CD14-positive monocyte (primary cell): ENCODE measurements at regions not wholly inside any gene's neighbourhood (a gene's known extent, or its start where the extent isn't known, plus 50 kb on each side); places are given as distances from the start of the nearest gene placed in this dataset.

Source experiments
- DNase-seq, 3 donors: peaks; one replicate each; pipeline ENCODE4 v3.0.0-alpha.2; 2011 to 2022
- H2AFZ ChIP-seq: 2 replicates; pipeline ENCODE4 v1.6.0; 2012; ENCODE audit warnings: mild to moderate bottlenecking, low read depth, low read length, inconsistent platforms; ENCODE audit not compliant: insufficient read depth, poor library complexity, severe bottlenecking
- H3K27ac ChIP-seq, 2 donors: 1 replicate in 1 of 2; 2 replicates in 1 of 2; pipeline ENCODE4 v1.5.1; 2012 to 2013; ENCODE audit warnings: low read length in 2 of 2, control low read depth in 1 of 2, inconsistent platforms in 1 of 2, low read depth in 1 of 2, mild to moderate bottlenecking in 1 of 2
- H3K27me3 ChIP-seq, 2 donors: one replicate each; pipeline versions ENCODE4 v1.6.0 to v1.6.1; 2011 to 2013; ENCODE audit warnings: low read length in 2 of 2; ENCODE audit not compliant: control insufficient read depth in 2 of 2, insufficient read depth in 2 of 2
- H3K36me3 ChIP-seq, 2 donors: replicated peaks in 1 of 2; 1 replicate in 1 of 2; 2 replicates in 1 of 2; pipeline versions ENCODE4 v1.5.1 to v1.6.1; 2012 to 2013; ENCODE audit warnings: low read length in 2 of 2, control low read depth in 1 of 2, inconsistent platforms in 1 of 2, mild to moderate bottlenecking in 1 of 2; ENCODE audit not compliant: insufficient read depth in 2 of 2, control insufficient read depth in 1 of 2
- H3K4me1 ChIP-seq, 2 donors: 1 replicate in 1 of 2; 2 replicates in 1 of 2; pipeline versions ENCODE4 v1.5.1 to v1.6.1; 2012 to 2013; ENCODE audit warnings: low read length in 2 of 2, control low read depth in 1 of 2, inconsistent platforms in 1 of 2, mild to moderate bottlenecking in 1 of 2, moderate library complexity in 1 of 2; ENCODE audit not compliant: insufficient read depth in 2 of 2, control insufficient read depth in 1 of 2
- H3K4me2 ChIP-seq: replicated peaks from 2 replicates; pipeline ENCODE3; 2012; ENCODE audit warnings: low read length, moderate library complexity, mild to moderate bottlenecking; ENCODE audit not compliant: poor library complexity, severe bottlenecking; ENCODE audit errors: extremely low read depth
- H3K4me3 ChIP-seq, 3 experiments: fragments of 200-600 bp in 1 of 3; sonication (generic) in 1 of 3; replicated peaks in 1 of 3; 1 replicate in 2 of 3; 2 replicates in 1 of 3; pipeline ENCODE4 v1.5.1; 2011 to 2013; ENCODE audit warnings: low read length in 3 of 3, mild to moderate bottlenecking in 3 of 3, control low read depth in 2 of 3, low read depth in 2 of 3, inconsistent platforms in 1 of 3, moderate library complexity in 1 of 3
- H3K79me2 ChIP-seq: 2 replicates; pipeline ENCODE4 v1.6.0; 2012; ENCODE audit warnings: mild to moderate bottlenecking, control low read depth, inconsistent platforms, low read length, moderate library complexity; ENCODE audit not compliant: insufficient read depth
- H3K9ac ChIP-seq: 2 replicates; pipeline ENCODE4 v1.6.0; 2017; ENCODE audit warnings: low read length, mild to moderate bottlenecking; ENCODE audit not compliant: insufficient read depth, poor library complexity, severe bottlenecking
- H3K9me3 ChIP-seq, 2 donors: replicated peaks in 1 of 2; 1 replicate in 1 of 2; 2 replicates in 1 of 2; pipeline versions ENCODE4 v1.5.1 to v1.6.1; 2012 to 2013; ENCODE audit warnings: low read length in 2 of 2, control low read depth in 1 of 2; ENCODE audit not compliant: control insufficient read depth in 1 of 2, insufficient read depth in 1 of 2
- H4K20me1 ChIP-seq: 2 replicates; pipeline ENCODE4 v1.6.0; 2012; ENCODE audit warnings: mild to moderate bottlenecking, low read length, control low read depth, moderate library complexity; ENCODE audit not compliant: insufficient read depth
- H3K27ac Mint-ChIP-seq, 7 donors: one replicate each; pipeline ENCODE4 v1.8.0; 2020; ENCODE audit warnings: mild to moderate bottlenecking in 7 of 7, mixed read lengths in 7 of 7, moderate library complexity in 6 of 7, inconsistent platforms in 2 of 7
- H3K27me3 Mint-ChIP-seq, 3 donors: one replicate each; pipeline ENCODE4 v1.8.0; 2021 to 2022; ENCODE audit warnings: low read depth in 3 of 3, mild to moderate bottlenecking in 3 of 3, mixed read lengths in 3 of 3, moderate library complexity in 3 of 3, inconsistent platforms in 1 of 3
- H3K36me3 Mint-ChIP-seq, 2 donors: one replicate each; pipeline ENCODE4 v1.8.0; 2020; ENCODE audit warnings: mixed read lengths in 2 of 2, inconsistent platforms in 1 of 2, mild to moderate bottlenecking in 1 of 2
- H3K4me1 Mint-ChIP-seq: one replicate; pipeline ENCODE4 v1.8.0; 2020; ENCODE audit warnings: mild to moderate bottlenecking, mixed read lengths
- H3K4me3 Mint-ChIP-seq, 2 donors: one replicate each; pipeline ENCODE4 v1.8.0; 2020; ENCODE audit warnings: mild to moderate bottlenecking in 2 of 2, mixed read lengths in 2 of 2, moderate library complexity in 1 of 2
- H3K9me3 Mint-ChIP-seq, 7 donors: one replicate each; pipeline ENCODE4 v1.8.0; 2020 to 2022; ENCODE audit warnings: mixed read lengths in 7 of 7, mild to moderate bottlenecking in 6 of 7, moderate library complexity in 6 of 7, inconsistent platforms in 2 of 7
- WGBS: methylation state at CpG from one replicate; pipeline ENCODE4 v1.1.5; 2013; ENCODE audit warnings: missing lambda C conversion rate; ENCODE audit not compliant: insufficient coverage; 5-methylcytosine and 5-hydroxymethylcytosine counted together
- intact Hi-C, 2 donors: fragments of 100-400 bp; cut with micrococcal nuclease; formaldehyde crosslinking; loops; one replicate each; pipeline versions ENCODE4 v1.15.0 to v1.15.1; 2023
- TF ChIP-seq, protein P1 (sequence below): fragments of 200-600 bp; IDR thresholded peaks from one replicate; pipeline ENCODE4 v1.8.0; 2022; ENCODE audit warnings: antibody characterized with exemption, mild to moderate bottlenecking

DNA sequence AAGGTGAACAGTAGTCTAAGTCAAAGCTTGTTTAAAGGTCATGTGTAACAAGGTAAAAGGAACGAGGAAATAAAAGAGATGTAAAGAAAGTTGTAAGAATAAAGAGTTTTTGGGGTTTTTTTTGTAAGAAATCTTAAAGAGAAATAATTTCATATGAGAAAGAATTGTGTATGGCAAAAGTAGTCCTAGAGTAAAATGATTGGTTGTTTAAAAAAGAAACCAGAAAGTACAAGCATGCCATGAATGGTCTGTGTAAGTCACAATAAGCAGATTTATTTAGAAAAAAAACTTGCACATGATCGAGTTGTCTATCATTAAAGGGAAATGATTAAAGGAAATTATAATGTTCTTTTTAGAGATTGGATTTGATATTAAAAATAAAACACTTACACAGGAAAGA lies 172.6 kb upstream of the TUSC1 start:
- no peak overlapping the region for H3K27ac Mint-ChIP-seq
- DNase-seq, result no peak
- no peak overlapping the region for H3K4me3 Mint-ChIP-seq
- Histone ChIP-seq H3K27me3 (no peaks in the 10 kb centered on the region), H3K4me3 (no peak overlapping the region), H3K79me2 (no peaks in the 10 kb centered on the region), H3K4me1 (no peaks in the 10 kb centered on the region), H3K9me3 (peaks cover 7 to 8% of the 10 kb centered on the region in 2 donors), H3K4me2 (no peak overlapping the region), H2AFZ (no peak overlapping the region), H3K36me3 (no peaks in the 10 kb centered on the region), H3K27ac (no peak overlapping the region), H3K9ac (no peak overlapping the region), H4K20me1 (no peaks in the 10 kb centered on the region)
- H3K27me3 Mint-ChIP-seq, result no peaks in the 10 kb centered on the region
- intact Hi-C loops, result no loop called here
- no peaks in the 10 kb centered on the region for H3K36me3 Mint-ChIP-seq
- peaks cover 2 to 9% (median 6%) of the 10 kb centered on the region in 7 donors for H3K9me3 Mint-ChIP-seq
- TF ChIP-seq, protein P1, sequence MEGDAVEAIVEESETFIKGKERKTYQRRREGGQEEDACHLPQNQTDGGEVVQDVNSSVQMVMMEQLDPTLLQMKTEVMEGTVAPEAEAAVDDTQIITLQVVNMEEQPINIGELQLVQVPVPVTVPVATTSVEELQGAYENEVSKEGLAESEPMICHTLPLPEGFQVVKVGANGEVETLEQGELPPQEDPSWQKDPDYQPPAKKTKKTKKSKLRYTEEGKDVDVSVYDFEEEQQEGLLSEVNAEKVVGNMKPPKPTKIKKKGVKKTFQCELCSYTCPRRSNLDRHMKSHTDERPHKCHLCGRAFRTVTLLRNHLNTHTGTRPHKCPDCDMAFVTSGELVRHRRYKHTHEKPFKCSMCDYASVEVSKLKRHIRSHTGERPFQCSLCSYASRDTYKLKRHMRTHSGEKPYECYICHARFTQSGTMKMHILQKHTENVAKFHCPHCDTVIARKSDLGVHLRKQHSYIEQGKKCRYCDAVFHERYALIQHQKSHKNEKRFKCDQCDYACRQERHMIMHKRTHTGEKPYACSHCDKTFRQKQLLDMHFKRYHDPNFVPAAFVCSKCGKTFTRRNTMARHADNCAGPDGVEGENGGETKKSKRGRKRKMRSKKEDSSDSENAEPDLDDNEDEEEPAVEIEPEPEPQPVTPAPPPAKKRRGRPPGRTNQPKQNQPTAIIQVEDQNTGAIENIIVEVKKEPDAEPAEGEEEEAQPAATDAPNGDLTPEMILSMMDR, result no peak
- no peaks in the 10 kb centered on the region for H3K4me1 Mint-ChIP-seq
- 40% methylated on average over 1 of the region's 2 CpGs for WGBS

DNA sequence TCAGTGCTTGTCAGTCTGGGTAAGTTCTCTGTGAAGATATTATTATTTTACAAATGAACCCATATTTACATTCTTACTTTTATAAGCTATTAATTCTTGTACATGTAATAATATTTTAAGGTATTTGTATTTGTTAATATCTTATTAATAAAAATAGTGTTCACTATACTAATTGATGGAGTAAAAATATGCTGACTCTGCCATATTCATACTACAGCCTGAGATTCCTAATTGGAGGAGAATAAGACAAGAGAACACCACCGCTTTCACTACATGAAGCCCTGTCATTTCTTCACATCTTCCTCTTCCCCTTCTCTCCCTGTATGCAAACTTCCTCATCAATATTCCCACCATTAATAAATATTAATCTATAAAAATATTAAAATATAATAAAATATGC lies 167.6 kb upstream of the TUSC1 start:
- no CpG with 5 or more reads among the region's 1 CpG for WGBS
- H3K9ac ChIP-seq, result no peak overlapping the region
- peaks cover 0 to 5% (median 2%) of the 10 kb centered on the region in 7 donors for H3K9me3 Mint-ChIP-seq

More for the DNA sequence above, 167.6 kb upstream of the TUSC1 start:
- Histone ChIP-seq H3K36me3 (no peaks in the 10 kb centered on the region), H3K4me2 (no peak overlapping the region), H3K27ac (no peak overlapping the region), H2AFZ (no peak overlapping the region), H3K4me3 (no peak overlapping the region), H3K27me3 (no peaks in the 10 kb centered on the region), H3K4me1 (no peaks in the 10 kb centered on the region), H3K9me3 (peaks cover 4 to 5% of the 10 kb centered on the region in 2 donors), H3K79me2 (no peaks in the 10 kb centered on the region), H4K20me1 (no peaks in the 10 kb centered on the region)
- Mint-ChIP-seq H3K27ac (no peak overlapping the region), H3K4me3 (no peak overlapping the region), H3K4me1 (no peaks in the 10 kb centered on the region), H3K27me3 (no peaks in the 10 kb centered on the region), H3K36me3 (no peaks in the 10 kb centered on the region)
- TF ChIP-seq, protein P1, result no peak
- DNase-seq, result no peak
- intact Hi-C loops, result no loop called here
